Trophoblast cell (in vitro differentiated cells and primary cell): ENCODE measurements at regions not wholly inside any gene's neighbourhood (a gene's known extent, or its start where the extent isn't known, plus 50 kb on each side); places are given as distances from the start of the nearest gene placed in this dataset.
A peak's percentile ranks its signal among the peaks of the same experiment; 100 is the strongest.
"Not testable (repeated sequence)": the region's sequence is repeated elsewhere in the genome, so short reads cannot be mapped to it uniquely, and the experiment has no call there.

ENCODE experiments used
- DNase-seq, 2 donors: peaks; one replicate each; pipeline ENCODE4 v3.0.0-alpha.2; 2016
- H2AFZ ChIP-seq: 2 replicates; pipeline ENCODE4 v1.6.1; 2013; ENCODE audit warnings: low read length, moderate library complexity, mild to moderate bottlenecking; ENCODE audit not compliant: insufficient read depth, poor library complexity
- H2AK5ac ChIP-seq: 2 replicates; pipeline ENCODE4 v1.6.1; 2013; ENCODE audit warnings: mild to moderate bottlenecking, low read length
- H2BK120ac ChIP-seq: 2 replicates; pipeline ENCODE4 v1.6.1; 2013; ENCODE audit warnings: low read length, mild to moderate bottlenecking, moderate library complexity; ENCODE audit not compliant: insufficient read depth, poor library complexity
- H2BK12ac ChIP-seq: 2 replicates; pipeline ENCODE4 v1.6.1; 2013; ENCODE audit warnings: mild to moderate bottlenecking, low read length, moderate library complexity
- H2BK5ac ChIP-seq: 2 replicates; pipeline ENCODE4 v1.6.1; 2013; ENCODE audit warnings: low read length, low read depth, moderate library complexity, mild to moderate bottlenecking; ENCODE audit not compliant: poor library complexity
- H3K14ac ChIP-seq: 2 replicates; pipeline ENCODE4 v1.6.1; 2013; ENCODE audit warnings: mild to moderate bottlenecking, low read length
- H3K18ac ChIP-seq: 2 replicates; pipeline ENCODE4 v1.6.1; 2013; ENCODE audit warnings: mild to moderate bottlenecking, low read length
- H3K23ac ChIP-seq: 2 replicates; pipeline ENCODE4 v1.6.1; 2013; ENCODE audit warnings: low read length
- H3K27ac ChIP-seq: 2 replicates; pipeline ENCODE4 v1.5.1; 2013; ENCODE audit warnings: low read depth, mild to moderate bottlenecking, inconsistent platforms, low read length, moderate library complexity
- H3K27me3 ChIP-seq: 2 replicates; pipeline ENCODE4 v1.6.1; 2013; ENCODE audit warnings: inconsistent platforms, mild to moderate bottlenecking, low read length, moderate library complexity; ENCODE audit not compliant: insufficient read depth
- H3K36me3 ChIP-seq, 2 experiments: 1 replicate in 1 of 2; 2 replicates in 1 of 2; pipeline ENCODE4 v1.6.1; 2013; ENCODE audit warnings: low read length in 2 of 2, mild to moderate bottlenecking in 2 of 2, moderate library complexity in 1 of 2; ENCODE audit not compliant: insufficient read depth in 2 of 2, control insufficient read depth in 1 of 2
- H3K4ac ChIP-seq: 2 replicates; pipeline ENCODE4 v1.6.1; 2013; ENCODE audit warnings: low read depth, mild to moderate bottlenecking, low read length, moderate library complexity
- H3K4me1 ChIP-seq, 2 experiments: 1 replicate in 1 of 2; 2 replicates in 1 of 2; pipeline ENCODE4 v1.6.1; 2013; ENCODE audit warnings: low read length in 2 of 2, mild to moderate bottlenecking in 2 of 2, moderate library complexity in 1 of 2; ENCODE audit not compliant: insufficient read depth in 2 of 2, control insufficient read depth in 1 of 2
- H3K4me2 ChIP-seq: 2 replicates; pipeline ENCODE4 v1.6.1; 2013; ENCODE audit warnings: inconsistent platforms, mild to moderate bottlenecking, low read length, moderate library complexity
- H3K4me3 ChIP-seq: 2 replicates; pipeline ENCODE4 v1.5.1; 2013; ENCODE audit warnings: mild to moderate bottlenecking, low read depth, low read length, inconsistent platforms
- H3K79me1 ChIP-seq: one replicate; pipeline ENCODE4 v1.6.1; 2013; ENCODE audit warnings: low read length
- H3K79me2 ChIP-seq: 2 replicates; pipeline ENCODE4 v1.6.1; 2013; ENCODE audit warnings: low read length, mild to moderate bottlenecking; ENCODE audit not compliant: control insufficient read depth, insufficient read depth, poor library complexity
- H3K9ac ChIP-seq: 2 replicates; pipeline ENCODE4 v1.6.1; 2013; ENCODE audit warnings: mild to moderate bottlenecking, low read length
- H3K9me3 ChIP-seq: 2 replicates; pipeline ENCODE4 v1.6.1; 2013; ENCODE audit warnings: low read depth, mild to moderate bottlenecking, control low read depth, inconsistent platforms, low read length; ENCODE audit not compliant: insufficient read depth
- H4K12ac ChIP-seq: 2 replicates; pipeline ENCODE4 v1.6.1; 2013; ENCODE audit warnings: low read depth, mild to moderate bottlenecking, low read length, moderate library complexity
- H4K8ac ChIP-seq: 2 replicates; pipeline ENCODE4 v1.6.1; 2013; ENCODE audit warnings: low read depth, mild to moderate bottlenecking, low read length, moderate library complexity
- H4K91ac ChIP-seq: one replicate; pipeline ENCODE4 v1.6.1; 2013; ENCODE audit warnings: low read depth, mild to moderate bottlenecking, low read length, moderate library complexity
- WGBS: extraction: QIAGEN DNeasy Blood & Tissue Kit; methylation state at CpG from one replicate; pipeline ENCODE4 v1.1.7; 2013; ENCODE audit warnings: missing lambda C conversion rate; ENCODE audit not compliant: insufficient read length, insufficient coverage; ENCODE audit errors: extremely low coverage; 5-methylcytosine and 5-hydroxymethylcytosine counted together

GRCh38 chrX:69424910-69425309, 79.2 kb upstream of the NALF2 start:
- H2BK5ac ChIP-seq, result no peak overlapping the region
- H3K18ac ChIP-seq, result no peak overlapping the region
- no peak overlapping the region for H2BK12ac ChIP-seq
- H4K12ac ChIP-seq, result no peak overlapping the region
- no CpG with 5 or more reads among the region's 2 CpGs for WGBS
- no peak overlapping the region for H2BK120ac ChIP-seq
- H3K9ac ChIP-seq, result no peak overlapping the region
- no peak overlapping the region for H2AK5ac ChIP-seq
- H3K27me3 ChIP-seq, result no peaks in the 10 kb centered on the region
- no peaks in the 10 kb centered on the region for H3K79me1 ChIP-seq
- no peaks in the 10 kb centered on the region for H3K4me1 ChIP-seq
- H3K4me3 ChIP-seq, result no peak overlapping the region
- H3K14ac ChIP-seq, result no peak overlapping the region
- H3K23ac ChIP-seq, result no peak overlapping the region
- H4K8ac ChIP-seq, result no peak overlapping the region
- no peak overlapping the region for H3K4me2 ChIP-seq
- no peaks in the 10 kb centered on the region for H3K36me3 ChIP-seq
- H3K79me2 ChIP-seq, result no peaks in the 10 kb centered on the region
- no peak overlapping the region for H3K4ac ChIP-seq
- H3K9me3 ChIP-seq, result no peaks in the 10 kb centered on the region
- no peak overlapping the region for H2AFZ ChIP-seq
- DNase-seq, result no peak
- no peak overlapping the region for H3K27ac ChIP-seq
- no peak overlapping the region for H4K91ac ChIP-seq

- H3K14ac ChIP-seq, result no peak overlapping the region
- H3K9ac ChIP-seq, result no peak overlapping the region
- no peak overlapping the region for H2AK5ac ChIP-seq
- no peak overlapping the region for H2BK5ac ChIP-seq
- H3K36me3 ChIP-seq, result no peaks in the 10 kb centered on the region
- no peak overlapping the region for H3K23ac ChIP-seq
- no peak overlapping the region for H4K8ac ChIP-seq
- H3K18ac ChIP-seq, result no peak overlapping the region
- no peak overlapping the region for H2AFZ ChIP-seq
- no peak overlapping the region for H3K4me2 ChIP-seq
- H3K4ac ChIP-seq, result no peak overlapping the region
- no peaks in the 10 kb centered on the region for H3K79me1 ChIP-seq
- no peaks in the 10 kb centered on the region for H3K4me1 ChIP-seq
- H3K9me3 ChIP-seq, result no peaks in the 10 kb centered on the region
- no peak overlapping the region for H4K91ac ChIP-seq
- no peaks in the 10 kb centered on the region for H3K79me2 ChIP-seq
- H4K12ac ChIP-seq, result no peak overlapping the region
- DNase-seq, result peak in 1 of 2 donors; percentile 32
- no peak overlapping the region for H3K27ac ChIP-seq
- no peaks in the 10 kb centered on the region for H3K27me3 ChIP-seq
- H2BK12ac ChIP-seq, result no peak overlapping the region
- no peak overlapping the region for H2BK120ac ChIP-seq
- H3K4me3 ChIP-seq, result no peak overlapping the region
Observed at GRCh38 chrX:69424161-69424560, 80.0 kb upstream of the NALF2 start.

- not testable (repeated sequence) for H3K79me1 ChIP-seq, H3K14ac ChIP-seq, H3K4me3 ChIP-seq, H3K9ac ChIP-seq, H3K4me1 ChIP-seq, H3K79me2 ChIP-seq, DNase-seq, H3K23ac ChIP-seq, H3K4me2 ChIP-seq, H4K12ac ChIP-seq, H3K18ac ChIP-seq, H3K36me3 ChIP-seq, H3K27me3 ChIP-seq, H2BK120ac ChIP-seq, H2BK12ac ChIP-seq, H2BK5ac ChIP-seq, H3K9me3 ChIP-seq, H3K27ac ChIP-seq, H2AK5ac ChIP-seq, H3K4ac ChIP-seq, H4K8ac ChIP-seq, H2AFZ ChIP-seq, H4K91ac ChIP-seq
- WGBS, result no CpG with 5 or more reads among the region's 19 CpGs
Observed at GRCh38 chrX:69422208-69422607, 81.9 kb upstream of the NALF2 start.

- Histone ChIP-seq H2AFZ (no peak overlapping the region), H4K12ac (no peak overlapping the region), H4K8ac (no peak overlapping the region), H2AK5ac (no peak overlapping the region), H3K4ac (no peak overlapping the region), H3K36me3 (no peaks in the 10 kb centered on the region), H3K4me2 (no peak overlapping the region), H3K23ac (no peak overlapping the region), H3K9me3 (no peaks in the 10 kb centered on the region), H3K18ac (no peak overlapping the region), H4K91ac (no peak overlapping the region), H2BK5ac (no peak overlapping the region), H3K14ac (no peak overlapping the region), H3K4me1 (no peaks in the 10 kb centered on the region), H3K79me2 (no peaks in the 10 kb centered on the region), H3K79me1 (no peaks in the 10 kb centered on the region), H3K27ac (no peak overlapping the region), H3K9ac (no peak overlapping the region), H3K27me3 (no peaks in the 10 kb centered on the region), H2BK120ac (no peak overlapping the region), H3K4me3 (no peak overlapping the region), H2BK12ac (no peak overlapping the region)
- DNase-seq, result no peak
- no CpG with 5 or more reads among the region's 1 CpG for WGBS
Observed at GRCh38 chrX:69415698-69416097, 88.4 kb upstream of the NALF2 start.

GRCh38 chrX:69412661-69413060, 91.5 kb upstream of the NALF2 start:
- no peak overlapping the region for H2BK12ac ChIP-seq
- no peak overlapping the region for H3K9ac ChIP-seq
- no peak overlapping the region for H2AK5ac ChIP-seq
- no peaks in the 10 kb centered on the region for H3K27me3 ChIP-seq
- no peak overlapping the region for H3K18ac ChIP-seq
- no CpG with 5 or more reads among the region's 3 CpGs for WGBS
- H3K79me2 ChIP-seq, result no peaks in the 10 kb centered on the region
- no peak overlapping the region for H4K8ac ChIP-seq
- no peaks in the 10 kb centered on the region for H3K79me1 ChIP-seq
- no peak overlapping the region for H4K91ac ChIP-seq
- no peak overlapping the region for H3K4me3 ChIP-seq
- H2BK5ac ChIP-seq, result no peak overlapping the region
- H2AFZ ChIP-seq, result no peak overlapping the region
- no peak overlapping the region for H4K12ac ChIP-seq
- H3K36me3 ChIP-seq, result no peaks in the 10 kb centered on the region
- no peak overlapping the region for H3K14ac ChIP-seq
- no peak overlapping the region for H3K27ac ChIP-seq
- no peaks in the 10 kb centered on the region for H3K9me3 ChIP-seq
- no peaks in the 10 kb centered on the region for H3K4me1 ChIP-seq
- no peak overlapping the region for H3K4ac ChIP-seq
- H2BK120ac ChIP-seq, result no peak overlapping the region
- DNase-seq, result no peak
- H3K23ac ChIP-seq, result no peak overlapping the region
- no peak overlapping the region for H3K4me2 ChIP-seq
